ENCODE measurements at regions not wholly inside any gene's neighbourhood (a gene's known extent, or its start where the extent isn't known, plus 50 kb on each side); places are given as distances from the start of the nearest gene placed in this dataset.

DNA sequence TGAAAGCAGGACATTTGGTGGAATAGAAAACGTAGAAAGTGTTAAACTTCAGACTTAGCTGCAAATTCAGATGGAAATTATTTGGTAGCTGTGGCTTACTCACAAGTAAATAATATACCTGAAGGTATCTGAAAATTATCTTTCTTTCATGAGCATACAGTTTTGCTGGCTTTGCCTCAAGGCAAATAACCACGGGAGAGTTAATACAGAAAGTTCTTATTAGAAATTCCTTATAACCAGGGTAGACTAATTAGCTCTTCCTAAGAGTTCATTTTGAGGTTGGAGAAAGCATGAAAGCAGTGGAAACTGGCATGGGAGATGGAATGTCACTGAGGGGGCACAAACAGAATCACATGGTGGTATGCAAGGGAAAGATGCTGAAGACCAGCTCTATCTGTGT is 217.5 kb downstream of the CD83 start:
- TF ChIP-seq, protein P1, sequence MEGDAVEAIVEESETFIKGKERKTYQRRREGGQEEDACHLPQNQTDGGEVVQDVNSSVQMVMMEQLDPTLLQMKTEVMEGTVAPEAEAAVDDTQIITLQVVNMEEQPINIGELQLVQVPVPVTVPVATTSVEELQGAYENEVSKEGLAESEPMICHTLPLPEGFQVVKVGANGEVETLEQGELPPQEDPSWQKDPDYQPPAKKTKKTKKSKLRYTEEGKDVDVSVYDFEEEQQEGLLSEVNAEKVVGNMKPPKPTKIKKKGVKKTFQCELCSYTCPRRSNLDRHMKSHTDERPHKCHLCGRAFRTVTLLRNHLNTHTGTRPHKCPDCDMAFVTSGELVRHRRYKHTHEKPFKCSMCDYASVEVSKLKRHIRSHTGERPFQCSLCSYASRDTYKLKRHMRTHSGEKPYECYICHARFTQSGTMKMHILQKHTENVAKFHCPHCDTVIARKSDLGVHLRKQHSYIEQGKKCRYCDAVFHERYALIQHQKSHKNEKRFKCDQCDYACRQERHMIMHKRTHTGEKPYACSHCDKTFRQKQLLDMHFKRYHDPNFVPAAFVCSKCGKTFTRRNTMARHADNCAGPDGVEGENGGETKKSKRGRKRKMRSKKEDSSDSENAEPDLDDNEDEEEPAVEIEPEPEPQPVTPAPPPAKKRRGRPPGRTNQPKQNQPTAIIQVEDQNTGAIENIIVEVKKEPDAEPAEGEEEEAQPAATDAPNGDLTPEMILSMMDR (IDR thresholded peaks at IDR 0.05) = no peak
- no peak for TF ChIP-seq POLR2AphosphoS5 (IDR thresholded peaks at IDR 0.05; ENCODE audit: low read depth, low read length)
- no peak for TF ChIP-seq TCF7L2 (IDR thresholded peaks at IDR 0.05; ENCODE audit: low read depth, low read length)
